ENCODE measurements at regions not wholly inside any gene's neighbourhood (a gene's known extent, or its start where the extent isn't known, plus 50 kb on each side); places are given as distances from the start of the nearest gene placed in this dataset.
"Not testable (repeated sequence)": the region's sequence is repeated elsewhere in the genome, so short reads cannot be mapped to it uniquely, and the experiment has no call there.

- no peak overlapping the region for H3K9ac ChIP-seq (ENCODE audit: insufficient read depth in 1 of 2, low read length in 2 of 2)
- DNase-seq, result no peak
- no peaks in the 10 kb centered on the region for H3K36me3 ChIP-seq (ENCODE audit: control insufficient read depth in 4 of 4, insufficient read depth in 4 of 4, low read length in 4 of 4)
- no peaks in the 10 kb centered on the region for H3K4me1 ChIP-seq (ENCODE audit: control insufficient read depth in 5 of 5, insufficient read depth in 5 of 5, low read length in 5 of 5)
- no peak for ATAC-seq (ENCODE audit: insufficient read depth, low FRiP score)
- peaks cover 0 to 2% (median 0%) of the 10 kb centered on the region in 4 donors for H3K9me3 ChIP-seq (ENCODE audit: control insufficient read depth in 4 of 4, insufficient read depth in 3 of 4, low read length in 3 of 4)
- 11 to 50% methylated on average over 1 of the region's 1 CpG for WGBS, 2 donors
- no peaks in the 10 kb centered on the region for H3K27me3 ChIP-seq (ENCODE audit: control insufficient read depth in 3 of 3, insufficient read depth in 3 of 3, low read length in 2 of 3)
- H3K27ac ChIP-seq (ENCODE audit: low read depth in 1 of 2, low read length in 1 of 2), result no peak overlapping the region
- no peak overlapping the region for H3K4me3 ChIP-seq
- TF ChIP-seq, protein P1, sequence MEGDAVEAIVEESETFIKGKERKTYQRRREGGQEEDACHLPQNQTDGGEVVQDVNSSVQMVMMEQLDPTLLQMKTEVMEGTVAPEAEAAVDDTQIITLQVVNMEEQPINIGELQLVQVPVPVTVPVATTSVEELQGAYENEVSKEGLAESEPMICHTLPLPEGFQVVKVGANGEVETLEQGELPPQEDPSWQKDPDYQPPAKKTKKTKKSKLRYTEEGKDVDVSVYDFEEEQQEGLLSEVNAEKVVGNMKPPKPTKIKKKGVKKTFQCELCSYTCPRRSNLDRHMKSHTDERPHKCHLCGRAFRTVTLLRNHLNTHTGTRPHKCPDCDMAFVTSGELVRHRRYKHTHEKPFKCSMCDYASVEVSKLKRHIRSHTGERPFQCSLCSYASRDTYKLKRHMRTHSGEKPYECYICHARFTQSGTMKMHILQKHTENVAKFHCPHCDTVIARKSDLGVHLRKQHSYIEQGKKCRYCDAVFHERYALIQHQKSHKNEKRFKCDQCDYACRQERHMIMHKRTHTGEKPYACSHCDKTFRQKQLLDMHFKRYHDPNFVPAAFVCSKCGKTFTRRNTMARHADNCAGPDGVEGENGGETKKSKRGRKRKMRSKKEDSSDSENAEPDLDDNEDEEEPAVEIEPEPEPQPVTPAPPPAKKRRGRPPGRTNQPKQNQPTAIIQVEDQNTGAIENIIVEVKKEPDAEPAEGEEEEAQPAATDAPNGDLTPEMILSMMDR (IDR thresholded peaks at IDR 0.05; ENCODE audit: control extremely low read depth, extremely low read depth), result no peak
These were observed 53.1 kb upstream of the RASEF start for GRCh38 chr9:83116026-83116425.

DNA sequence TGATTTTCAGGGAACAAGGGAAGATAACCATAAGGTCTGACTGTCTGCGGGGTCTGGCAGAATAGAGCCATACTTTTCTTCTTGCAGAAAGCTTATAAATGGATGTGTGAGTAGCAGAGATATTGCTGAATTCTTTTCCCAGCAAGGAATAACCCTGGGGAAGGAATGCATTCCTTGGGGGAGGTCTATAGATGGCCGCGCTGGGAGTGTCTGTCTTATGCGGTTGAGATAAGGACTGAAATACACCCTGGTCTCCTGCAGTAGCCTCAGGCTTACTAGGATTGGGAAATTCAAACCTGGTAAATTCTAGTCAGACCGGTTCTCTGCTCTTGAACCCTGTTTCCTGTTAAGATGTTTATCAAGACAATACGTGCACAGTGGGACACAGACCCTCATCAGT lies 50.5 kb upstream of the RASEF start:
- H3K9ac ChIP-seq (ENCODE audit: insufficient read depth in 1 of 2, low read length in 2 of 2); H3K9me3 ChIP-seq (ENCODE audit: control insufficient read depth in 4 of 4, insufficient read depth in 3 of 4, low read length in 3 of 4); H3K36me3 ChIP-seq (ENCODE audit: control insufficient read depth in 4 of 4, insufficient read depth in 4 of 4, low read length in 4 of 4); H3K27me3 ChIP-seq (ENCODE audit: control insufficient read depth in 3 of 3, insufficient read depth in 3 of 3, low read length in 2 of 3); H3K4me3 ChIP-seq; H3K4me1 ChIP-seq (ENCODE audit: control insufficient read depth in 5 of 5, insufficient read depth in 5 of 5, low read length in 5 of 5); DNase-seq; H3K27ac ChIP-seq (ENCODE audit: low read depth in 1 of 2, low read length in 1 of 2); ATAC-seq (ENCODE audit: insufficient read depth, low FRiP score): not testable (repeated sequence)
- WGBS, 2 donors, result 87 to 92% methylated on average over 6 of the region's 6 CpGs
